Skeletal muscle tissue (tissue), 3 donors: ENCODE measurements at regions not wholly inside any gene's neighbourhood (a gene's known extent, or its start where the extent isn't known, plus 50 kb on each side); places are given as distances from the start of the nearest gene placed in this dataset.

Source experiments
- H3K27ac ChIP-seq: one replicate; pipeline ENCODE4 v1.7.0; 2013; ENCODE audit warnings: mild to moderate bottlenecking, low read depth, low read length, inconsistent platforms
- H3K27me3 ChIP-seq, 3 donors: one replicate each; pipeline ENCODE4 v1.7.0; 2013; ENCODE audit warnings: low read length in 3 of 3; ENCODE audit not compliant: control insufficient read depth in 3 of 3, insufficient read depth in 3 of 3
- H3K36me3 ChIP-seq, 3 donors: one replicate each; pipeline ENCODE4 v1.7.0; 2013; ENCODE audit warnings: low read length in 3 of 3; ENCODE audit not compliant: control insufficient read depth in 3 of 3, insufficient read depth in 3 of 3
- H3K4me1 ChIP-seq, 3 donors: one replicate each; pipeline ENCODE4 v1.7.0; 2013; ENCODE audit warnings: low read length in 3 of 3, mild to moderate bottlenecking in 3 of 3; ENCODE audit not compliant: control insufficient read depth in 3 of 3, insufficient read depth in 3 of 3
- H3K4me3 ChIP-seq, 3 donors: one replicate each; pipeline ENCODE4 v1.7.0; 2013; ENCODE audit warnings: low read length in 3 of 3
- H3K9ac ChIP-seq, 3 donors: one replicate each; pipeline ENCODE4 v1.7.0; 2013; ENCODE audit warnings: low read length in 3 of 3, mild to moderate bottlenecking in 3 of 3, moderate library complexity in 2 of 3, low read depth in 1 of 3
- H3K9me3 ChIP-seq, 3 donors: one replicate each; pipeline ENCODE4 v1.7.0; 2013; ENCODE audit warnings: low read length in 3 of 3; ENCODE audit not compliant: control insufficient read depth in 3 of 3
- donor health status: Osteomylitis.

DNA sequence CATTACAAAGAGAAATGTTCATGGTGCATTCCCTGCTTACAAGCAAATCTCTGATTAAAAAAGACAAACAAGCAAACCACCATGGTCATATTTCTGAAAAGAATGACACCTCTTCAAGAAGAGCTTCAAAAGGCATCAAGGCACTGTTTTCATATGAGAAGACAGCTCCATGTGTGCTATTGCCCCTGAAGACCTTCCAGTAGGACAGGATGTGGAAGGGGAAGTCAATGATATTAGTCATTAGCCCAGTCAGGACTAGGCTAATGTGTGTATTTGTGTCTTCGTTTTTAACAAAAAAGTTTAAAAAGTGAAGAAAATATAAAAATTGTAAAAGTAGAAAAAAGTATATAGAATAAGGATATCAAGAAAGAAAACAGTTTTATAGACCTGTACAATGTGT lies 534.7 kb upstream of the ARGLU1 start:
- H3K27ac ChIP-seq: no peak overlapping the region
- H3K4me3 ChIP-seq: no peak overlapping the region
- no peaks in the 10 kb centered on the region for H3K9me3 ChIP-seq
- no peaks in the 10 kb centered on the region for H3K27me3 ChIP-seq
- H3K4me1 ChIP-seq: no peaks in the 10 kb centered on the region
- no peak overlapping the region for H3K9ac ChIP-seq
- H3K36me3 ChIP-seq: no peaks in the 10 kb centered on the region

DNA sequence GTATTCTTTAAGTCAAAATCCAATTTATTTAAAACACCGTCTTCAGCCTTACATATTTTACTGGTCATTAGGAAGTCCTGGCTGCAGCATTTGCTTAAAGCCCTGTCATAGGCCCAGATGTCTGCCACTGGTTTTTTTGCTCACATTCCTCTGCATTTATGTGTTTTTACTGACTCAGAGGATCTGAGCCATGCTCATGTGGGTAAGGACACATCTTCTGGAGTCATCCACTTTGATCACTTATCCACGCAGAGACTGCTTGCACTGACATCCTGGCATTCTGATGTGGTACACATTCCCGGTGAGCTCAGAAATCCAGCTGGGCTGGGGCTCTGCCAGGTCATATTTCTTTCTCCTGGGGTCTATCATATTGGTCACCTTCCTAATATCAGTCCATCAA lies 531.7 kb upstream of the ARGLU1 start:
- no peak overlapping the region for H3K27ac ChIP-seq
- no peaks in the 10 kb centered on the region for H3K27me3 ChIP-seq
- H3K9me3 ChIP-seq: no peaks in the 10 kb centered on the region
- no peaks in the 10 kb centered on the region for H3K36me3 ChIP-seq
- H3K4me1 ChIP-seq: no peaks in the 10 kb centered on the region
- H3K4me3 ChIP-seq: no peak overlapping the region
- H3K9ac ChIP-seq: no peak overlapping the region

DNA sequence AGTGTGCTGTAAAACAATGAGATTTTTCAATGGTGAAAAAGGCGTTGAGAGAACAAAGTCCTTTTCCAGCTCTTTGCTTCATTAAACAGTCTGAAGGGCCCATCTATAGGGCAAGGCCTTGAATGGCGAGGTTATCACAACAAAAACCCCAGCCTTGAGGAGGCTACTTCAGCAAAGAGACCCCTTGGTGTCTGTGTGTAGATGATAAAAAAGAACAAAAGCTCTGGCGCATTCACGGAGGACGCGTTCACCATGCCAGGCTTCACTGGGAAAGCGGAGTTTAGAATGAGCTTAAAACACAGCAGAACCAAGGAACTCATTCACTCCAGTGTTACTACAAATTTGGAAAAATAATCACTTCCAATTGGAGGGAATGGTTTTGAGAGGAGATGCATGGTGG lies 530.0 kb upstream of the ARGLU1 start:
- no peak overlapping the region for H3K27ac ChIP-seq
- no peaks in the 10 kb centered on the region for H3K4me1 ChIP-seq
- no peak overlapping the region for H3K9ac ChIP-seq
- H3K27me3 ChIP-seq: no peaks in the 10 kb centered on the region
- no peaks in the 10 kb centered on the region for H3K36me3 ChIP-seq
- no peaks in the 10 kb centered on the region for H3K9me3 ChIP-seq
- no peak overlapping the region for H3K4me3 ChIP-seq

DNA sequence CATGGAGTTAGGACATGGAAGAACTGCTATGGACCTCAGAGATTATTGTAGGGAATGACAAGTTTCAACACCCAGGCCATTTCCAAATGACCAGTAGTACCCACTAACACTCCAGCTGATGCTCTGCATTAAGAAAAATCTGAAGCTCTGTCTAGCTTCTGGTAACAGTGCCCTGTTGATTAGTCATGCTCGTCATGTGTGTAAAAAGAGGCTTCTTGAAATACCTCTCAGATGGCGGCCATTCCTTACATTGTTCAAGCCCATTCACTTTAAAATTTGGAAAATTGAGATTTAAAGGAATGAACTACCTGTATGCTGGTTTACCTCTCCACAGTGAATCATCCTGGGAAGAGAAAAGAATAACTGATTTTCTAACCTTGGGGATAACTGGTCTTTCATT lies 527.9 kb upstream of the ARGLU1 start:
- H3K4me3 ChIP-seq: no peak overlapping the region
- no peaks in the 10 kb centered on the region for H3K36me3 ChIP-seq
- no peaks in the 10 kb centered on the region for H3K4me1 ChIP-seq
- no peak overlapping the region for H3K27ac ChIP-seq
- no peaks in the 10 kb centered on the region for H3K27me3 ChIP-seq
- H3K9me3 ChIP-seq: no peaks in the 10 kb centered on the region
- H3K9ac ChIP-seq: no peak overlapping the region

DNA sequence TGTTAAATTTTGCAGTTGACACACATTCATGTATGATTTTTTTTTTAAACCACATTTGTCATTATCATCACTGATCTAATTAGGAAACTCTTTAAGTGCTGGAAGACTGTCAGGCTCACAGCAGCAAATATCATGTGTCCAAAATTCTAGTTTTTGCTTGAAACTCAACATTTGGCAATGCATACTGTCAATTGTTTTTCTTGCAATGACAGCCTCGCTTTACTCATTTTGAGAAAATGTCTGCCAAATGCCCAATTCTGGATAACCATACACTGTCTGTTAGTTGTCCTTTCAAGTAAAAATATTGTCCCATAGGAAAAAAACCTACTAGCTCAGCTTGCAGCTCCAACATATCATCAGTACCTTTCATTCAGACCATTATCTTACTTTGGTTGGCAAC lies 523.9 kb upstream of the ARGLU1 start:
- Histone ChIP-seq H3K27ac (no peak overlapping the region), H3K27me3 (no peaks in the 10 kb centered on the region), H3K9me3 (no peaks in the 10 kb centered on the region), H3K9ac (no peak overlapping the region), H3K4me1 (no peaks in the 10 kb centered on the region), H3K4me3 (no peak overlapping the region), H3K36me3 (no peaks in the 10 kb centered on the region)

DNA sequence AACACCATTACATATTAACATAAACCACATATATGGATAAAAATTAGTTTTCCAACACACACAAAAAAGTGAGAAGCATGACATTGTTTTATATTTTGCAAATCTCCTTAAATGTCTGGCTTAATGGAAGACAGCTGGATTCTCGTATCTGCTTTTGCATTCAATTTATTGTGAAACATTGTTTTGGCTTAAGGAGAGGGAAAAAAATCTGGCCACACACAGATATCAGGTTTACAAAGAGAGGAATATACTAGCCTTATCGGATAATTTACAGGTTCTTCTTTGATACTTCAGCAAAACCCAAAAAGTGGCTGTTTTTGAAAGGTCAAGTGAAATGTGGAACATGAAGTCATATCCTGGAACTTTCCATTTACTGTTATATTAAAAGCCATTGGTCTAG lies 523.5 kb upstream of the ARGLU1 start:
- no peaks in the 10 kb centered on the region for H3K9me3 ChIP-seq
- H3K4me1 ChIP-seq: no peaks in the 10 kb centered on the region
- no peak overlapping the region for H3K27ac ChIP-seq
- H3K9ac ChIP-seq: no peak overlapping the region
- no peak overlapping the region for H3K4me3 ChIP-seq
- no peaks in the 10 kb centered on the region for H3K36me3 ChIP-seq
- no peaks in the 10 kb centered on the region for H3K27me3 ChIP-seq

DNA sequence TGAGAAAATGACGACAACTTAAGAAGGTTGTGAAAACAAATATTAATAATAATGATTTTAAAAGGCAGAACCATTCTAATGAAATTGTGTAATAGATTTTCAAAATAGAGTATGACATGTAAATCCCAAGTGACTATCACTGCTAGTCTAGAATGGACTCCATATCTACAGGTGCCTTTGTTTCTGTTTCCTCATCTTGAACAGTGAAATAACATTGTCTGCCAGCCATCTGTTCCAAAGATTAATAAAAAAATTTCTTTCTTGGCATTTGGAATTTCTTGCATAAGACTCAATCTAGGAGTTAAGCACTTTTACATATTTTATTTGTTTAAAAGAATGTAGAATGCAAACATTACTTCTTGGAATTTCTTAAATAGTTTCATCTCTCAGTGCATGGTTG lies 520.1 kb upstream of the ARGLU1 start:
- H3K27ac ChIP-seq: no peak overlapping the region
- H3K9ac ChIP-seq: no peak overlapping the region
- H3K27me3 ChIP-seq: no peaks in the 10 kb centered on the region
- H3K36me3 ChIP-seq: no peaks in the 10 kb centered on the region
- H3K4me1 ChIP-seq: no peaks in the 10 kb centered on the region
- no peak overlapping the region for H3K4me3 ChIP-seq
- peaks cover 0 to 1% (median 0%) of the 10 kb centered on the region in 3 donors for H3K9me3 ChIP-seq

DNA sequence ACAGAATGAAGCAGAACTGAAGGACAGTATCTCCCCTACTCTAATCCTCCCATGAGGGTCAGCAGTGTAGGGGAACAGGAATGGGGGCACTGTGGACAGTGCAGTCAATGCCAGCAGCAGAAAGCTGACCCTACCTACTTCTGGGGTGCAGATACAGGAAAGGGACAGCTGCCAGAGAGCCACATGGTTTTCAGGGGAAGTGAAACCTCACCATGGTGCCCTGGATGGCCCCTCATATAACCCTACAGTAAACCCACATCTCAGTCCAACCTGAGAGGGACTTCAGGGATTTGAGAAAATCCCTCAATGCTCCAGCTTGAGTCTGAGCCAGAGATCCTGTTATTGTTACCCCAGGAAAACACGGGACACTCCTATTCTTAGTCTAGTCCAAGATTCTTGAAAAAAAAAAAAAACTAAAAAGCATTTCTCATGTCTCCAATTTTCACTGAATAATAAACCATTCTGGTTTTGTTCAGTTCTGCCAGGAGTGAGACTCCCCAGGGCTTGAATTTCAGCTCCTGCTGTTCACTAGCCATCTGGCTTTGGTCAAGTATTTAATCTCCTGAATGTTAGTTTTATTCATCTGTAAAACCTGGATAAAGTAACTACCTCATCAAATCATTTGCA lies 511.6 kb upstream of the ARGLU1 start:
- H3K27ac ChIP-seq: no peak overlapping the region
- H3K9ac ChIP-seq: no peak overlapping the region
- H3K9me3 ChIP-seq: peaks cover 0 to 1% (median 0%) of the 10 kb centered on the region in 3 donors
- H3K4me1 ChIP-seq: no peaks in the 10 kb centered on the region
- H3K36me3 ChIP-seq: no peaks in the 10 kb centered on the region
- no peaks in the 10 kb centered on the region for H3K27me3 ChIP-seq
- no peak overlapping the region for H3K4me3 ChIP-seq

DNA sequence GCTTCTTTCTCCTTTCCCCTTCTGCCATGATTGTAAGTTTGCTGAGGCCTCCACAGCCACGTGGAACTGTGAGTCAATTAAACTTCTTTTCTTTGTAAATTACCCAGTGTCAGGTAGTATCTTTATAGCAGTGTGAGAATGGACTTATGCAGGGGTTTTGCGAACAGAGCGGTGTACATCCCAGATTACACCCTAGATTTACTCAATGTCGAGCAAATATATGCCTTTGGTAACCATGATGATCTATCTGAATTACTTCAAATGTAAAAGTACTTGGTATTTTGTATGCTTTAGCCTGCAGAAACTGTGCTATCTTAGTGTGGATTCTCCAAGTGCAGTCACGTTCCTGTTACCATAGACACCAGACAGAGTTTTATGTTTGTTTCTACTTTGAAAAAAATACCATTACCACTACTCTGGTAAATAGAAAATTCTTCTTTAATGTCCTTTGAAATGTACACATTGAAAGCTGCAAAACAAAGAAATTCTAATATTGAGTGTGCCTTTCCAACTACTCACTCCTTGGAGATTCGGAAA lies 510.4 kb upstream of the ARGLU1 start:
- Histone ChIP-seq H3K36me3 (no peaks in the 10 kb centered on the region), H3K9ac (no peak overlapping the region), H3K4me3 (no peak overlapping the region), H3K27ac (no peak overlapping the region), H3K9me3 (no peaks in the 10 kb centered on the region), H3K27me3 (no peaks in the 10 kb centered on the region), H3K4me1 (no peaks in the 10 kb centered on the region)

DNA sequence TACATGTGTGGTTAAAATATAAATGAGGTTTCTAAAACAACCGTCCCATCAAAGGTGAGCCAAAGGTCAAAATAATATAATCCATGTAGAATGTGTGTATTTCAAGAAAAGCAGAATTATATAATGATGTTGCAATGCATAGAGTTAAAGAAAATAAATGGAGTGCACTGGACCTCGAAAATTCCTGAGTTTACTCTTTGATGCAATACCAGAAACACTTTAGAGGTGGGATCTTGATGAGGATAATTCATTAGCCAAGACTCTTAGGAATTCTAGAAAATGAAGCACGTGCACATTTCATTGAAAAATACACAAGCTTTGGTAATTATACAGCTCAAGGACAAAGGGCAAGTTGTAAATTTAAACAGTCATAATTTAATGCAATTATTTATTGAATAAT lies 508.9 kb upstream of the ARGLU1 start:
- Histone ChIP-seq H3K36me3 (no peaks in the 10 kb centered on the region), H3K4me1 (no peaks in the 10 kb centered on the region), H3K27ac (no peak overlapping the region), H3K9me3 (no peaks in the 10 kb centered on the region), H3K9ac (no peak overlapping the region), H3K27me3 (no peaks in the 10 kb centered on the region), H3K4me3 (no peak overlapping the region)
